HG02943 (cell line): ENCODE measurements at regions not wholly inside any gene's neighbourhood (a gene's known extent, or its start where the extent isn't known, plus 50 kb on each side); places are given as distances from the start of the nearest gene placed in this dataset.
"Not testable (repeated sequence)": the region's sequence is repeated elsewhere in the genome, so short reads cannot be mapped to it uniquely, and the experiment has no call there.

Source experiments
- ATAC-seq: cut with Tn5 transposase; IDR thresholded peaks from one replicate; pipeline ENCODE4 v1.9.1; 2021; ENCODE audit warnings: mild to moderate bottlenecking, low read depth, moderate library complexity; ENCODE audit not compliant: unreplicated experiment

GRCh38 chr5:152124409-152125041, 199.9 kb upstream of the GLRA1 start:
- ATAC-seq: no peak

- no peak for ATAC-seq
Measured at GRCh38 chr5:152118676-152119470, 194.2 kb upstream of the GLRA1 start.

GRCh38 chr5:152116934-152117333, 192.3 kb upstream of the GLRA1 start:
- no peak for ATAC-seq

- no peak for ATAC-seq
Measured at GRCh38 chr5:152113401-152113800, 188.8 kb upstream of the GLRA1 start.

- ATAC-seq: no peak
Measured at GRCh38 chr5:152107220-152107619, 182.6 kb upstream of the GLRA1 start.

- no peak for ATAC-seq
Measured at GRCh38 chr5:152106571-152106970, 181.9 kb upstream of the GLRA1 start.

- ATAC-seq: no peak
Measured at GRCh38 chr5:152105085-152105484, 180.4 kb upstream of the GLRA1 start.

- ATAC-seq: no peak
Measured at GRCh38 chr5:152104211-152104610, 179.6 kb upstream of the GLRA1 start.

- not testable (repeated sequence) for ATAC-seq
Measured at GRCh38 chr5:152102908-152103307, 178.3 kb upstream of the GLRA1 start.

- ATAC-seq: no peak
Measured at GRCh38 chr5:152102057-152102456, 177.4 kb upstream of the GLRA1 start.

- no peak for ATAC-seq
Measured at GRCh38 chr5:152100462-152100861, 175.8 kb upstream of the GLRA1 start.

- ATAC-seq: no peak
Measured at GRCh38 chr5:152097128-152097527, 172.5 kb upstream of the GLRA1 start.

GRCh38 chr5:152094716-152095115, 170.1 kb upstream of the GLRA1 start:
- ATAC-seq: no peak

GRCh38 chr5:152094060-152094459, 169.4 kb upstream of the GLRA1 start:
- no peak for ATAC-seq

- no peak for ATAC-seq
Measured at GRCh38 chr5:152092580-152092979, 167.9 kb upstream of the GLRA1 start.

- ATAC-seq: no peak
Measured at GRCh38 chr5:152089644-152090043, 165.0 kb upstream of the GLRA1 start.

GRCh38 chr5:152086668-152087067, 162.0 kb upstream of the GLRA1 start:
- no peak for ATAC-seq

- no peak for ATAC-seq
Measured at GRCh38 chr5:152084476-152084875, 159.8 kb upstream of the GLRA1 start.

- ATAC-seq: no peak
Measured at GRCh38 chr5:152083231-152083630, 158.6 kb upstream of the GLRA1 start.

- no peak for ATAC-seq
Measured at GRCh38 chr5:152072091-152072490, 147.4 kb upstream of the GLRA1 start.

- ATAC-seq: no peak
Measured at GRCh38 chr5:152070591-152070990, 145.9 kb upstream of the GLRA1 start.

- no peak for ATAC-seq
Measured at GRCh38 chr5:152066784-152067183, 142.1 kb upstream of the GLRA1 start.
